SK-N-MC (cell line): ENCODE measurements at regions not wholly inside any gene's neighbourhood (a gene's known extent, or its start where the extent isn't known, plus 50 kb on each side); places are given as distances from the start of the nearest gene placed in this dataset.

Experiments used
- DNase-seq: peaks from one replicate; pipeline ENCODE4 v3.0.0-alpha.2; 2011; ENCODE audit warnings: low read depth, low spot score
- H3K27ac ChIP-seq: fragments of 200-600 bp; sonication (generic); 2 replicates; pipeline ENCODE4 v1.5.1; 2016; ENCODE audit warnings: mixed run types
- H3K36me3 ChIP-seq: fragments of 200-600 bp; sonication (generic); 2 replicates; pipeline ENCODE4 v1.6.1; 2017; ENCODE audit warnings: antibody characterized with exemption, low read length, mixed read lengths; ENCODE audit not compliant: insufficient read depth
- H3K4me3 ChIP-seq: fragments of 200-600 bp; sonication (generic); 2 replicates; pipeline ENCODE4 v1.5.1; 2016
- H3K9ac ChIP-seq: fragments of 200-600 bp; sonication (generic); 2 replicates; pipeline ENCODE4 v1.8.0; 2017; ENCODE audit warnings: mixed run types, mixed read lengths; ENCODE audit not compliant: insufficient read length
- H3K9me3 ChIP-seq: fragments of 200-600 bp; sonication (generic); 2 replicates; pipeline ENCODE4 v1.6.1; 2017; ENCODE audit warnings: low read depth, mild to moderate bottlenecking, antibody characterized with exemption, low read length, moderate library complexity, mixed read lengths
- EZH2 ChIP-seq: fragments of 200-600 bp; sonication (generic); IDR thresholded peaks from one replicate; pipeline ENCODE4 v1.6.1; 2017; ENCODE audit warnings: antibody characterized with exemption
- FOXP2 ChIP-seq: optimal IDR thresholded peaks from 2 replicates; pipeline ENCODE3; 2011; ENCODE audit warnings: mild to moderate bottlenecking, moderate library complexity; ENCODE audit not compliant: insufficient read depth; ENCODE audit errors: extremely low read length, control extremely low read depth
- POLR2AphosphoS5 ChIP-seq: IDR thresholded peaks from 2 replicates; pipeline ENCODE4 v1.6.1; 2012; ENCODE audit warnings: mild to moderate bottlenecking, low read depth, low read length, borderline replicate concordance

DNA sequence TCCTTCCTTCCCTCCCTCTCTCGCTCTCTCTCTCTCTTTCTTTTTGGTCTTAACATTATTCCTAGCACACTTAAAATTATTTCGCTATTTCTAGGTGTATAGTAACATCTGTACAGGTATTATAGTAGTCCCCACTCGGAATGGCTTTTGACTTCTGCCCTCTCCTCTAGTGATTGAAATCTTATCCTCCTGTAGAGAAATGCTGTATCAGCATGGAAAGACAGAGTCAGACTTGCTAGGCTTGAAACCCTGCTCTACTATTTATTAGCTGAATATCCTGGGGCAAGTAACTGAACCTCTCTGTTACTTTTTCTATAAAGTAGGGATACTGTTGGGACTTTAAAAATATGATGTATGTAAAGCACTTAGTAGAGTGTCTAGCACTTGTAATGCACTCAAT is 681.9 kb upstream of the C9orf72 start:
- no peak for TF ChIP-seq FOXP2
- no peak for TF ChIP-seq EZH2
- TF ChIP-seq POLR2AphosphoS5, result no peak
- H3K4me3 ChIP-seq, result no peak overlapping the region
- DNase-seq, result no peak
- no peaks in the 10 kb centered on the region for H3K36me3 ChIP-seq
- no peak overlapping the region for H3K9ac ChIP-seq
- no peaks in the 10 kb centered on the region for H3K9me3 ChIP-seq
- no peak overlapping the region for H3K27ac ChIP-seq

DNA sequence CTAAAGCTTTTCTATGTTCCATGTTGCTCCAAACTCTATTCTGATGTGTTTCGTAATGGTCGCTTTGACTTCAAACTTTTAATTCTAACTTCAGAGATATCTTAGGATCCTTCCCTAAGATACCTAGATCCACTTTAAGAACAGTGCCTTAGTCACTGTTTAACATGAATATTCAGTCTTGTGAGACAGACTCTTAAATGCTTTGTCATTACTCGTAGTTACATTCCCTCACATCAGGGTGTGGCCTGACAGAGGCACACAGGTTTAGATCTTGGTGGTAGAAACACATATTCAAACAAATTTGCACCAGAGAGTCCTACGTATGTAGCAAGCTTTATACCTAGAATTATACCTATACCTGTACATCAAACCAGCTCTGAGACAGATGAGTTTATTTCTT is 687.0 kb upstream of the C9orf72 start:
- no peak overlapping the region for H3K9ac ChIP-seq
- H3K27ac ChIP-seq, result no peak overlapping the region
- TF ChIP-seq POLR2AphosphoS5 (no peak), FOXP2 (no peak), EZH2 (no peak)
- no peak for DNase-seq
- H3K9me3 ChIP-seq, result no peaks in the 10 kb centered on the region
- H3K4me3 ChIP-seq, result no peak overlapping the region
- no peaks in the 10 kb centered on the region for H3K36me3 ChIP-seq

DNA sequence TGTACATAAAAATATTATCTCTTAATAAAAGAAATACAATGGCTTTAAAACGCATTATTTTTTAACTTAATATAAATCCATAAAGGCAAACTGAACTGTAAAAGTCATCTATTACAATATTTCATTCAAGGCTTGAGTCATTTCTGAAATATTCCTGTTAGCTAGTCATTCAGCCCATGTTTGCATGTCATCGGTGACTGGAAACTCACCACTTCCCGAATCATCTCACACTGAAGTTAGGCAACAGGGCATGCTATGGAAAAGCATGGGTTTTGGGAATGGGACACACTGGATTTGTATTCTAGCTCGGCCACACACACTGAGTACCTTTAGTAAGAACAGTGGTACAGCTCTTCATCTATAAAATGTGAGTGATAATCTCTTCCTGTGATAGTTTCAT is 691.1 kb upstream of the C9orf72 start:
- H3K4me3 ChIP-seq, result no peak overlapping the region
- H3K36me3 ChIP-seq, result no peaks in the 10 kb centered on the region
- H3K9ac ChIP-seq, result no peak overlapping the region
- no peak overlapping the region for H3K27ac ChIP-seq
- no peaks in the 10 kb centered on the region for H3K9me3 ChIP-seq
- DNase-seq, result no peak
- TF ChIP-seq EZH2 (no peak), FOXP2 (no peak), POLR2AphosphoS5 (no peak)

DNA sequence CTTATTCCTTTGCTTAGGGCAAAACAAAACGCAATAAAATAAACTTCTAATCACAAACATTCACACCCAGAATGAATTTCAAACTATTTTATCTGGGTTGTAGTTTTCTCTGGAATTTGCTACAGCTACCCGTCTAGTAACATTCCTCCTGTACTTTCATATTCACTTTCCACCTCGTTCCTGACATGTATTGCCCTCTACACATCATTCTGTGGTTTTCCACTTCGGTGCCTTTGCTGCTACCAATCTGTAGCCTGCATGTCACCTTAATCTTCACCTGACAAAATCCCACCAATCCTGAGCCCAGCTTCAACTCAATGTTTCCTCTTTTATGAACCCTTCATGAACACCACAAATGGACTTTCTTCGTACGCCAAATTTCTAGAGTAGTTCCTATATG is 694.1 kb upstream of the C9orf72 start:
- Histone ChIP-seq H3K9ac (no peak overlapping the region), H3K4me3 (no peak overlapping the region)
- TF ChIP-seq FOXP2 (no peak), POLR2AphosphoS5 (no peak), EZH2 (no peak)

DNA sequence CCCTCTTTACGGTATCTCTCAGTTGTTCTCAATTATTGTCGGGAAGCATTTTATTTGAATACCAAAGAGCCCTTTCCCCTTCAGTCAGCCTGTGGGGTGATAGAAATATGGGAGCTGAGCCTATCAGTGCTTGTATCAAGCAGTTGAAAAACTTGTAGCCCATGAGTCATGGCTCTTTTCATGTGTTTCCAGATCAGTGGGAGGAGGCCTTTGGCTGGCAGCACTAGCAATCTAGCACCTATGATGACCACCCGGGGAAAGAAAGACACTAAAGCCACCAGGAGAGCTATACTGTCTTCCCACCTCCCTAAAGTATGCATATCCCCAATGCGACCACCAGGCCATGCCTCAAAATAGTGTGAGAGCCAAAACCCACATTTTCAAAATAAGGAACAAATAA is 696.9 kb upstream of the C9orf72 start:
- no peaks in the 10 kb centered on the region for H3K36me3 ChIP-seq
- H3K9ac ChIP-seq, result no peak overlapping the region
- DNase-seq, result no peak
- no peaks in the 10 kb centered on the region for H3K9me3 ChIP-seq
- H3K27ac ChIP-seq, result no peak overlapping the region
- TF ChIP-seq POLR2AphosphoS5, result no peak
- no peak for TF ChIP-seq EZH2
- no peak for TF ChIP-seq FOXP2
- no peak overlapping the region for H3K4me3 ChIP-seq

More for the DNA sequence above, 694.1 kb upstream of the C9orf72 start:
- Histone ChIP-seq H3K36me3 (no peaks in the 10 kb centered on the region), H3K27ac (no peak overlapping the region), H3K9me3 (no peaks in the 10 kb centered on the region)
- no peak for DNase-seq

DNA sequence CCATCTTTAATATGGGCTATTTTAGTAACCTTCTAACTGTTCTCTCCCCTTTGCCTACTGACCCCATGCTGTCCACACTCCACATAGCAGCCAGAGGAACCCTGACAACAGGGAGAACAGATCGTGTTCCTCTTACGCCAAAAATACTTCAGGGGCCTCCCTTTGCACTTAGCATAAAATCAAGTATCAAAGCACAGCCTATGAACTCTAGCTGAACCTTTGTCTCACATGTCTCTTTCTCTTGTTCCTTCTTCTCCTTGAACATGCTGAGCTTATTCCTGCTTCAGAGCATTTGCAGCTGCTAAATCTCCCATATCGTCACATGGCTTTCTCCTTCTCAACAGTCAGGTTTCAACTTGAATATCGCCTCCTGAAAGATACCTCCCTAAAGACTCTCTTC is 698.8 kb upstream of the C9orf72 start:
- Histone ChIP-seq H3K36me3 (no peaks in the 10 kb centered on the region), H3K9ac (no peak overlapping the region), H3K27ac (no peak overlapping the region), H3K9me3 (no peaks in the 10 kb centered on the region), H3K4me3 (no peak overlapping the region)
- no peak for TF ChIP-seq EZH2
- TF ChIP-seq POLR2AphosphoS5, result no peak
- no peak for TF ChIP-seq FOXP2
- DNase-seq, result no peak

DNA sequence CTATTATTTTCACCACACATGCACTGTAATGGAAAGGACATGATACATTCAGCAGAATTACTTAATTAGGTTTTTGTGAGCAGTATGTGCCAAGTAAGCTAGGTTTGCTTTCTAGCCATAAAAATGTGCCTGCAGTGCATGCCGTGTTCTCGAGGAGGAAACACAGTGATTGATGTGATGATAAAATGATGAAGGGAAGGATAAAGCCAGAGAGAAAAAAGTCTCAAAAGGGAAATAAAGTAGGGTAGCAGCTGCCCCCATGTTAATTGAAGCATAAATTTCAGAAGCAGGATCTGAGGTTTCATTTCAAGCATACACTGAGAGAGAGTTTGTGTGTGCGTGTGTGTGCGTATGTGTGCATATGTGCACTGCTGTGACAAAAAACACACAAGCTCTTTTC is 714.2 kb upstream of the C9orf72 start:
- Histone ChIP-seq H3K4me3 (no peak overlapping the region), H3K9me3 (no peaks in the 10 kb centered on the region), H3K27ac (no peak overlapping the region), H3K36me3 (no peaks in the 10 kb centered on the region), H3K9ac (no peak overlapping the region)
- no peak for DNase-seq
- TF ChIP-seq EZH2 (no peak), FOXP2 (no peak), POLR2AphosphoS5 (no peak)

DNA sequence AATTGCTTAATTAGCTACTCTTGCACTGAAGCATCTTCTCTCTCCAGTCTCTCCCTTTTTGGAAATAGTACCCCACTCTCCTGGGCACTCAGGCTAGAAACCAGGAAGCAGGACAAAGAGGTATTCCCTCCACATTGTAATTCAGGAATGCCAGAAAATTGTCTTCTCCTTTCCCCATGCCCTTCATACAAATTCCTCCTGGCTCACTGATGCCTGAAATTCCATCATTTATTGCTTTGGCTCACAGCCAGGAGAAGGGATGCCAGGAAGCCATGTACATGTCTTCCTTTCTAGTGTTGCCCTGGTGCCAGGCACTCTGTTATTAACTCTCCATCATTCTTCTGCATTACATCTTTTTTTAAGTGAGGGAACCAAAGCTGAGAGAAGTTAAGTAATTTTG is 716.5 kb upstream of the C9orf72 start:
- Histone ChIP-seq H3K27ac (no peak overlapping the region), H3K9ac (no peak overlapping the region), H3K9me3 (no peaks in the 10 kb centered on the region), H3K36me3 (no peaks in the 10 kb centered on the region), H3K4me3 (no peak overlapping the region)
- no peak for DNase-seq
- no peak for TF ChIP-seq POLR2AphosphoS5
- TF ChIP-seq EZH2, result no peak
- no peak for TF ChIP-seq FOXP2

DNA sequence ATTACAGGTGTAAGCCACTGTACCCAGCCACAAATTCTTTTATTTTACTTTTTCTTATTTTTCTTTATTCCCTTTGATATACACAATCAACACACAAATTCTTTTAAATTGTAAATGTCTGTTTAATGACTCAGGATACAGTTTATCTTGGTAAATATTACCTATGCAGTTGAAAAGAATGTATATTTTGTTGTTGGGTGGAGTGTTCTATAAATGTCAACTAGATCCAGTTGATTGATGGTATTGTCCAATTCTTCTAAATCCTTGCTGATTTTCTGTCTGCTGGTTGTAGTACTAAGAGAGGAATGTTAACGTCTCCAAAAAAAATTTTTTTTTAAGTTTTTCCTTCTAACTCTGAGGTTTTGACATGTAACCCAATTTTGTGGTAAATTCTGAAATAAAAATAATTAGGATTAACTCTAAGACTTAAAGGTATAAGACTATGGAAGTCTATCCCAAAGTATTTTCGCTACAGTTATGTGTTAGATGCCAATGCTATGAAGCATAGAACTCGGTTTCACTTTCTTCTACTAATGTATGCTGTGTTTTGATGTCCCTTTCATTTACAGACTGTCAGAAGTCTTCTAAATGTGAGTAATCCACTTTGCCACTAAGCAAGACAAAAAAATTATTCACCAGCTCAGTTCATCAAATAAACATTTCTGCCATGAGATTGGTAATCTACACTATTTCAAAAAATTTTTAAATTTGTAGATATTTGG is 720.2 kb upstream of the C9orf72 start:
- Histone ChIP-seq H3K36me3 (no peaks in the 10 kb centered on the region), H3K9me3 (no peaks in the 10 kb centered on the region), H3K27ac (no peak overlapping the region), H3K4me3 (no peak overlapping the region), H3K9ac (no peak overlapping the region)
- no peak for TF ChIP-seq POLR2AphosphoS5
- TF ChIP-seq EZH2, result no peak
- no peak for TF ChIP-seq FOXP2
- DNase-seq, result no peak
